ENCODE measurements at regions not wholly inside any gene's neighbourhood (a gene's known extent, or its start where the extent isn't known, plus 50 kb on each side); places are given as distances from the start of the nearest gene placed in this dataset.

GRCh38 chr10:31584098-31584631 lies 265.1 kb downstream of the ZEB1 start:
- H3K4me1 Mint-ChIP-seq (ENCODE audit: low read depth), result peaks cover 8% of the 10 kb centered on the region
- DNase-seq (ENCODE audit: low spot score), result no peak
- no peaks in the 10 kb centered on the region for H3K36me3 Mint-ChIP-seq (ENCODE audit: low read depth)
- no peaks in the 10 kb centered on the region for H3K27me3 Mint-ChIP-seq (ENCODE audit: low read depth)
- no peaks in the 10 kb centered on the region for H3K9me3 Mint-ChIP-seq (ENCODE audit: low read depth)
- TF ChIP-seq, protein P1, sequence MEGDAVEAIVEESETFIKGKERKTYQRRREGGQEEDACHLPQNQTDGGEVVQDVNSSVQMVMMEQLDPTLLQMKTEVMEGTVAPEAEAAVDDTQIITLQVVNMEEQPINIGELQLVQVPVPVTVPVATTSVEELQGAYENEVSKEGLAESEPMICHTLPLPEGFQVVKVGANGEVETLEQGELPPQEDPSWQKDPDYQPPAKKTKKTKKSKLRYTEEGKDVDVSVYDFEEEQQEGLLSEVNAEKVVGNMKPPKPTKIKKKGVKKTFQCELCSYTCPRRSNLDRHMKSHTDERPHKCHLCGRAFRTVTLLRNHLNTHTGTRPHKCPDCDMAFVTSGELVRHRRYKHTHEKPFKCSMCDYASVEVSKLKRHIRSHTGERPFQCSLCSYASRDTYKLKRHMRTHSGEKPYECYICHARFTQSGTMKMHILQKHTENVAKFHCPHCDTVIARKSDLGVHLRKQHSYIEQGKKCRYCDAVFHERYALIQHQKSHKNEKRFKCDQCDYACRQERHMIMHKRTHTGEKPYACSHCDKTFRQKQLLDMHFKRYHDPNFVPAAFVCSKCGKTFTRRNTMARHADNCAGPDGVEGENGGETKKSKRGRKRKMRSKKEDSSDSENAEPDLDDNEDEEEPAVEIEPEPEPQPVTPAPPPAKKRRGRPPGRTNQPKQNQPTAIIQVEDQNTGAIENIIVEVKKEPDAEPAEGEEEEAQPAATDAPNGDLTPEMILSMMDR (IDR thresholded peaks at IDR 0.05), result no peak
- H3K4me3 Mint-ChIP-seq (ENCODE audit: unreplicated experiment), result no peak overlapping the region
- H3K27ac Mint-ChIP-seq (ENCODE audit: unreplicated experiment), result no peak overlapping the region

- no peaks in the 10 kb centered on the region for H3K9me3 Mint-ChIP-seq (ENCODE audit: low read depth)
- DNase-seq (ENCODE audit: low spot score), result no peak
- no peak overlapping the region for H3K4me3 Mint-ChIP-seq (ENCODE audit: unreplicated experiment)
- no peak overlapping the region for H3K27ac Mint-ChIP-seq (ENCODE audit: unreplicated experiment)
- peaks cover 8% of the 10 kb centered on the region for H3K4me1 Mint-ChIP-seq (ENCODE audit: low read depth)
- no peaks in the 10 kb centered on the region for H3K36me3 Mint-ChIP-seq (ENCODE audit: low read depth)
- no peaks in the 10 kb centered on the region for H3K27me3 Mint-ChIP-seq (ENCODE audit: low read depth)
- TF ChIP-seq, protein P1 (IDR thresholded peaks at IDR 0.05), result no peak
Measured at GRCh38 chr10:31583293-31583692, 264.3 kb downstream of the ZEB1 start.

DNA sequence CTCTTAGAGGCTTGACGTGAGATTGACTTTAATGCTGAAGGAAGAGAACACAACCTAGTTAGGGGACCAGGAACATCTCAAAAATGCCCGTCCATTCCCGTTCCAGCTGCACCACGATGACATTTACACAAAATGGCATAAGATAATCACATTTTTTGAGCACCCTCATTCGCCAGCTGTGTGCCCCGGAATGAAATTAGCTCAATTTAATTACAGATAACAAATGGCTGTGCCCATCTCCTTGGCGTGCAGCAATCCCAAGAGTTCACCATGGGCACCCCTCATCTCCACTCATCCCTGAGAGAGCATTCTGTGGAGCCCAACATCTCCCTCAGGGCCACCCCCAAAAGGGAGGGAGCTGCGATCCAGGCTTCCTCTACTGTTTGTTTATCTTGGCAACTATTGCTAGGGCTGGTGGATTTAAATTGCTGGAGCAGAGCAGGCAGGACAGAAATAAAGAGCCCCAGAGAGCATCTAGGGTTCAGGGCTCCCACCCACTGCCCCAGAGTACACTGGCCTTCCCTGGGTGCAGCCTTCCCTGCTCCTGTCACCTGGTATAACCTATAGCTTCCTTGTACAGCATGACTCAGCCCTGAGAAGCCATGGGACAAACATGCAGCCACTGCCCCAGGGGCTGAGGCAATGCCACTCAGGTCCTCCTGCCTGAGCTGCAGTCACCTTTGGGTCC lies 263.5 kb downstream of the ZEB1 start:
- peaks cover 3% of the 10 kb centered on the region for H3K9me3 Mint-ChIP-seq (ENCODE audit: low read depth)
- H3K36me3 Mint-ChIP-seq (ENCODE audit: low read depth), result no peaks in the 10 kb centered on the region
- H3K27me3 Mint-ChIP-seq (ENCODE audit: low read depth), result no peaks in the 10 kb centered on the region
- peaks cover 8% of the 10 kb centered on the region for H3K4me1 Mint-ChIP-seq (ENCODE audit: low read depth)
- H3K4me3 Mint-ChIP-seq (ENCODE audit: unreplicated experiment), result no peak overlapping the region
- no peak for DNase-seq (ENCODE audit: low spot score)
- H3K27ac Mint-ChIP-seq (ENCODE audit: unreplicated experiment), result no peak overlapping the region
- TF ChIP-seq, protein P1 (IDR thresholded peaks at IDR 0.05), result no peak

DNA sequence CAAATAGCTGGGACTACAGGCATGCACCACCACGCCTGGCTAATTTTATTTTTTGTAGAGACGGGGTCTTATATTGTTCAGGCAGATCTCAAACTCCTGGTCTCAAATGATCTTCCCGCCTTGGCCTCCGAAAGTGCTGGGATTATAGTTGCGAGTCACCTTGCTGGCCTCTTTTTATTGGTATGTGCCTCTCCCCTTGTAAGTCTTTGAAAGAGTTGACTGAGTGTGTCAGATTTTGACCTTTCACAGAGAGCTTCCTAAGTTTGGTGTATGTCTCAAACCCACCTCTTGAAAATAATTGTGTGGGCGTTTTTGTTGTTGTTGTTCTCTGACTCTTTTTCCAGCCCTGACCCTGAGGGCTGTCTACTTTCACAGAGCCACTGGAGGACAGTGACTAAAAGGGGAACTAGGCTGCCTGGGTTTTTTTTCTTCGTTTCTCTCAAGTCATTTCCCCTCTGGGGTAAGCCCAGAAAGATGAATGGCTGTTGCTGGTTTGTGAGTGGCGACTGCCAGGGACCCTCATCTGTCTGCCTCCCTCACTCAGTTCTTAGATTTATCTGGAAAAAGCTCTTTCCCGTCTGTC lies 262.8 kb downstream of the ZEB1 start:
- no peak overlapping the region for H3K27ac Mint-ChIP-seq (ENCODE audit: unreplicated experiment)
- no peaks in the 10 kb centered on the region for H3K27me3 Mint-ChIP-seq (ENCODE audit: low read depth)
- TF ChIP-seq, protein P1 (IDR thresholded peaks at IDR 0.05), result no peak
- H3K4me3 Mint-ChIP-seq (ENCODE audit: unreplicated experiment), result no peak overlapping the region
- H3K36me3 Mint-ChIP-seq (ENCODE audit: low read depth), result no peaks in the 10 kb centered on the region
- no peak for DNase-seq (ENCODE audit: low spot score)
- peaks cover 7% of the 10 kb centered on the region for H3K9me3 Mint-ChIP-seq (ENCODE audit: low read depth)
- peaks cover 8% of the 10 kb centered on the region for H3K4me1 Mint-ChIP-seq (ENCODE audit: low read depth)

GRCh38 chr10:31580646-31581045 lies 261.6 kb downstream of the ZEB1 start:
- Mint-ChIP-seq H3K27ac (ENCODE audit: unreplicated experiment) (no peak overlapping the region), H3K36me3 (ENCODE audit: low read depth) (no peaks in the 10 kb centered on the region), H3K9me3 (ENCODE audit: low read depth) (peaks cover 7% of the 10 kb centered on the region), H3K27me3 (ENCODE audit: low read depth) (no peaks in the 10 kb centered on the region), H3K4me1 (ENCODE audit: low read depth) (peaks cover 8% of the 10 kb centered on the region), H3K4me3 (ENCODE audit: unreplicated experiment) (no peak overlapping the region)
- no peak for DNase-seq (ENCODE audit: low spot score)
- TF ChIP-seq, protein P1 (IDR thresholded peaks at IDR 0.05), result no peak
